Glutamatergic neuron (in vitro differentiated cells): ENCODE measurements at regions not wholly inside any gene's neighbourhood (a gene's known extent, or its start where the extent isn't known, plus 50 kb on each side); places are given as distances from the start of the nearest gene placed in this dataset.

ENCODE experiments used
- DNase-seq: peaks from one replicate; pipeline ENCODE4 v3.0.0; 2022
- H3K27ac Mint-ChIP-seq: one replicate; pipeline ENCODE4 v1.8.0; 2020; ENCODE audit warnings: mild to moderate bottlenecking, mixed read lengths, inconsistent platforms; ENCODE audit not compliant: unreplicated experiment
- H3K27me3 Mint-ChIP-seq: one replicate; pipeline ENCODE4 v1.8.0; 2020; ENCODE audit warnings: mild to moderate bottlenecking, moderate library complexity, mixed read lengths, inconsistent platforms; ENCODE audit not compliant: unreplicated experiment
- H3K36me3 Mint-ChIP-seq: one replicate; pipeline ENCODE4 v1.8.0; 2020; ENCODE audit warnings: mild to moderate bottlenecking, mixed read lengths, inconsistent platforms; ENCODE audit not compliant: unreplicated experiment
- H3K4me1 Mint-ChIP-seq: one replicate; pipeline ENCODE4 v1.8.0; 2020; ENCODE audit warnings: mild to moderate bottlenecking, low read depth, mixed read lengths, inconsistent platforms; ENCODE audit not compliant: unreplicated experiment
- H3K4me3 Mint-ChIP-seq: one replicate; pipeline ENCODE4 v1.8.0; 2020; ENCODE audit warnings: mild to moderate bottlenecking, mixed read lengths, inconsistent platforms; ENCODE audit not compliant: unreplicated experiment
- H3K9me3 Mint-ChIP-seq: one replicate; pipeline ENCODE4 v1.8.0; 2020; ENCODE audit warnings: mild to moderate bottlenecking, moderate library complexity, mixed read lengths, inconsistent platforms; ENCODE audit not compliant: unreplicated experiment
- CTCF ChIP-seq: fragments of 200-600 bp; sonication (generic); IDR thresholded peaks from one replicate; pipeline ENCODE4 v1.5.0; 2021; ENCODE audit not compliant: partially characterized antibody, unreplicated experiment

- no peak for DNase-seq
- no peaks in the 10 kb centered on the region for H3K9me3 Mint-ChIP-seq
- H3K4me1 Mint-ChIP-seq = no peaks in the 10 kb centered on the region
- no peak overlapping the region for H3K27ac Mint-ChIP-seq
- H3K27me3 Mint-ChIP-seq = peaks cover 4% of the 10 kb centered on the region
- H3K4me3 Mint-ChIP-seq = no peak overlapping the region
- no peak for TF ChIP-seq CTCF
- no peaks in the 10 kb centered on the region for H3K36me3 Mint-ChIP-seq
Measured at GRCh38 chr12:74071182-74071581, 466.5 kb upstream of the ATXN7L3B start.

GRCh38 chr12:74076918-74077317 lies 460.7 kb upstream of the ATXN7L3B start:
- Mint-ChIP-seq H3K9me3 (no peaks in the 10 kb centered on the region), H3K27ac (no peak overlapping the region), H3K27me3 (no peaks in the 10 kb centered on the region), H3K4me3 (no peak overlapping the region), H3K4me1 (peaks cover 3% of the 10 kb centered on the region), H3K36me3 (no peaks in the 10 kb centered on the region)
- no peak for TF ChIP-seq CTCF
- no peak for DNase-seq

DNA sequence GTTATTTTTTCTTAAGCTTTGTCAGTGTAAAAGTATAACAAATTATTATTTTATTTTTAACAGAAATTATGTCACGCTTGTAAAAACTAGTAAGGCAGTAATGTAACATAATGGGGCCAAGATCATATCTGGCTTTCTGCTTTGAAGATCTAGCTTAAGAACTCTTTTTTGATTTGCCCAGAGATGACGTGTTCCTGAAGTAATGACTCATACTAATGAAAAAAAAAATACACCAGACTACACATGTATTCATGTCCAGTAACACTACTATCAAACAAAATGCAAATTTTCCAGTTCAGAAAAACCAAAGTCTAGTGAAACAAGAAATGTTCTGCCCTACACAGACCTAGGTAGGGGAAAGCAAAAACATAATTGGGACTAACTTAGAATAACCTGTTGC lies 432.2 kb upstream of the ATXN7L3B start:
- DNase-seq = no peak
- H3K4me3 Mint-ChIP-seq = no peak overlapping the region
- H3K9me3 Mint-ChIP-seq = peaks cover 3% of the 10 kb centered on the region
- H3K36me3 Mint-ChIP-seq = no peaks in the 10 kb centered on the region
- peaks cover under 1% of the 10 kb centered on the region for H3K4me1 Mint-ChIP-seq
- no peak overlapping the region for H3K27ac Mint-ChIP-seq
- no peaks in the 10 kb centered on the region for H3K27me3 Mint-ChIP-seq
- no peak for TF ChIP-seq CTCF

DNA sequence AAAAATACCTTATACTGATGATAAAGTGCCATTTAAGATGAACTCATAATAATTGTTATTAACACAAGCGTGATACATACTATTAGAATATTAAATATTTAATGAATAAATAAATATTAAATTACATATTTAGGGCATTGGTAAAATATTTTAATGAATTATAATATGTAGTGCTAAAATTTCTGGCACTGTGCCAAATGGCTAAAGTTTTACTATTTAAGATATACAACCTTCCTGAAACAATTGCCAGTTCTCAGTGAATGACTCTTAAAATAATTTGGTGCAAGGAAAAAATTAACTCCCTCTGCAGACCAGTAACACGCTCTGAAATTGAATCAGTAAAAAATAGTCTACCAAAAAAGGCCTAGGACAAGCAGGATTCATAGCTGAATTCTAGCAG lies 428.9 kb upstream of the ATXN7L3B start:
- TF ChIP-seq CTCF = no peak
- no peak overlapping the region for H3K27ac Mint-ChIP-seq
- H3K27me3 Mint-ChIP-seq = no peaks in the 10 kb centered on the region
- H3K4me3 Mint-ChIP-seq = no peak overlapping the region
- H3K4me1 Mint-ChIP-seq = no peaks in the 10 kb centered on the region
- H3K36me3 Mint-ChIP-seq = no peaks in the 10 kb centered on the region
- no peak for DNase-seq
- H3K9me3 Mint-ChIP-seq = peaks cover 3% of the 10 kb centered on the region

DNA sequence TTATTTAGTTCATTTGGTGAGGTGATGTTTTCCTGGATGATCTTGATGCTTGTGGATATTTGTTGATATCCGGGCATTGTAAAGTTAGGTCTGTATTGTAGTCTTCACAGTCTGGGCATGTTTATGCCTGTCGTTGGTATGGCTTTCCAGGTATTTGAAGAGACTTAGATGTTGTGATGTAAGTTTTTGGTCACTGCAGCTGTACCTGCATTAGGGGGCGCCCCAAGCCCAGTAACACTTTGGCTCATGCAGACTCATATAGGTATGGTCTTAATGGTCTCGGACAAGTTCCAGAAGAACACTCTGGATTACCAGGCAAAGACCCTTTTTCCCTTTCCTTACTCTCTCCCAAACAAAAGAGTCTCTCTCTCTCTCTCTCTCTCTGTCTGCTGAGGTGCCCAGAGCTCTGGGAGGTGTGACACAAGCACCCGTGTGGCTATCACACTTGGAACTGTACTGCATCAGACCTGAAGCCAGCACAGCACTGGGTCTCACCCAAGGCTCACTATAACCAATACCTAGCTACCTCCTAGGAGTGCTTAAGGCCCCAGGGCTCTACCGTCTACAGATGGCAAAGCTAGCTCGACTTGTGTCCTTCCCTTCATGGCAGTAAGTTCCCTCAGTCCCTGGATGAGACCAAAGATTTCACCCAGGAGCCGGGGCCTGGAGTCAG lies 425.8 kb upstream of the ATXN7L3B start:
- Mint-ChIP-seq H3K27ac (no peak overlapping the region), H3K36me3 (no peaks in the 10 kb centered on the region), H3K4me3 (no peak overlapping the region), H3K27me3 (no peaks in the 10 kb centered on the region), H3K9me3 (peaks cover 3% of the 10 kb centered on the region), H3K4me1 (no peaks in the 10 kb centered on the region)
- no peak for TF ChIP-seq CTCF
- peak; percentile 59 for DNase-seq
